ENCODE measurements at regions not wholly inside any gene's neighbourhood (a gene's known extent, or its start where the extent isn't known, plus 50 kb on each side); places are given as distances from the start of the nearest gene placed in this dataset.

GRCh38 chr2:123870206-123870880 is 154.7 kb upstream of the CNTNAP5 start:
- H3K9me3 ChIP-seq (ENCODE audit: insufficient read depth, low read depth, low read length) = no peaks in the 10 kb centered on the region
- no peak for TF ChIP-seq EZH2 (IDR thresholded peaks at IDR 0.05; ENCODE audit: insufficient read depth, low read length)
- no peak for TF ChIP-seq CTCF (IDR thresholded peaks at IDR 0.05; ENCODE audit: insufficient read depth, low read depth, low read length)
- FAIRE-seq (no peak), DNase-seq (ENCODE audit: low read depth) (no peak)
- no peak overlapping the region for H3K4me2 ChIP-seq (ENCODE audit: low read length)
- no peak overlapping the region for H3K27ac ChIP-seq (ENCODE audit: low read depth, low read length)
- Mint-ChIP-seq H3K4me3 (ENCODE audit: unreplicated experiment) (no peak overlapping the region), H3K27ac (ENCODE audit: unreplicated experiment) (no peak overlapping the region), H3K4me1 (ENCODE audit: low read depth, unreplicated experiment) (no peaks in the 10 kb centered on the region), H3K9me3 (ENCODE audit: unreplicated experiment) (no peaks in the 10 kb centered on the region), H3K27me3 (ENCODE audit: low read depth, unreplicated experiment) (no peaks in the 10 kb centered on the region), H3K36me3 (ENCODE audit: low read depth, unreplicated experiment) (no peaks in the 10 kb centered on the region)
- no peaks in the 10 kb centered on the region for H3K27me3 ChIP-seq (ENCODE audit: insufficient read depth, low read length)
- H3K4me1 ChIP-seq (ENCODE audit: insufficient read depth, low read length) = no peaks in the 10 kb centered on the region
- H4K20me1 ChIP-seq (ENCODE audit: insufficient read depth, low read length) = no peaks in the 10 kb centered on the region
- no peak overlapping the region for H2AFZ ChIP-seq (ENCODE audit: low read depth, low read length)
- no peak overlapping the region for H3K9ac ChIP-seq (ENCODE audit: low read length)
- no peaks in the 10 kb centered on the region for H3K36me3 ChIP-seq (ENCODE audit: insufficient read depth, low read length)
- H3K79me2 ChIP-seq (ENCODE audit: insufficient read depth, low read length) = no peaks in the 10 kb centered on the region
- no peak overlapping the region for H3K4me3 ChIP-seq (ENCODE audit: insufficient read depth, low read depth, low read length)

GRCh38 chr2:123870881-123871276 is 154.2 kb upstream of the CNTNAP5 start:
- no peak overlapping the region for H3K27ac ChIP-seq (ENCODE audit: low read depth, low read length)
- no peaks in the 10 kb centered on the region for H3K79me2 ChIP-seq (ENCODE audit: insufficient read depth, low read length)
- Mint-ChIP-seq H3K9me3 (ENCODE audit: unreplicated experiment) (no peaks in the 10 kb centered on the region), H3K36me3 (ENCODE audit: low read depth, unreplicated experiment) (no peaks in the 10 kb centered on the region), H3K4me3 (ENCODE audit: unreplicated experiment) (no peak overlapping the region), H3K27me3 (ENCODE audit: low read depth, unreplicated experiment) (no peaks in the 10 kb centered on the region), H3K4me1 (ENCODE audit: low read depth, unreplicated experiment) (no peaks in the 10 kb centered on the region), H3K27ac (ENCODE audit: unreplicated experiment) (no peak overlapping the region)
- H3K9ac ChIP-seq (ENCODE audit: low read length) = no peak overlapping the region
- DNase-seq (ENCODE audit: low read depth) = no peak
- FAIRE-seq = no peak
- no peak overlapping the region for H2AFZ ChIP-seq (ENCODE audit: low read depth, low read length)
- TF ChIP-seq EZH2 (IDR thresholded peaks at IDR 0.05; ENCODE audit: insufficient read depth, low read length) = no peak
- no peak for TF ChIP-seq CTCF (IDR thresholded peaks at IDR 0.05; ENCODE audit: insufficient read depth, low read depth, low read length)
- H3K27me3 ChIP-seq (ENCODE audit: insufficient read depth, low read length) = no peaks in the 10 kb centered on the region
- H3K4me2 ChIP-seq (ENCODE audit: low read length) = no peak overlapping the region
- H4K20me1 ChIP-seq (ENCODE audit: insufficient read depth, low read length) = no peaks in the 10 kb centered on the region
- H3K9me3 ChIP-seq (ENCODE audit: insufficient read depth, low read depth, low read length) = no peaks in the 10 kb centered on the region
- no peaks in the 10 kb centered on the region for H3K4me1 ChIP-seq (ENCODE audit: insufficient read depth, low read length)
- no peak overlapping the region for H3K4me3 ChIP-seq (ENCODE audit: insufficient read depth, low read depth, low read length)
- H3K36me3 ChIP-seq (ENCODE audit: insufficient read depth, low read length) = no peaks in the 10 kb centered on the region

GRCh38 chr2:123890148-123890547 is 134.9 kb upstream of the CNTNAP5 start:
- Histone ChIP-seq H3K4me2 (ENCODE audit: low read length) (no peak overlapping the region), H3K4me3 (ENCODE audit: insufficient read depth, low read depth, low read length) (no peak overlapping the region), H3K4me1 (ENCODE audit: insufficient read depth, low read length) (no peaks in the 10 kb centered on the region), H4K20me1 (ENCODE audit: insufficient read depth, low read length) (no peaks in the 10 kb centered on the region), H3K27ac (ENCODE audit: low read depth, low read length) (no peak overlapping the region), H3K9ac (ENCODE audit: low read length) (no peak overlapping the region), H3K27me3 (ENCODE audit: insufficient read depth, low read length) (no peaks in the 10 kb centered on the region), H3K9me3 (ENCODE audit: insufficient read depth, low read depth, low read length) (peaks cover 15% of the 10 kb centered on the region), H2AFZ (ENCODE audit: low read depth, low read length) (no peak overlapping the region), H3K79me2 (ENCODE audit: insufficient read depth, low read length) (no peaks in the 10 kb centered on the region), H3K36me3 (ENCODE audit: insufficient read depth, low read length) (no peaks in the 10 kb centered on the region)
- Mint-ChIP-seq H3K4me3 (ENCODE audit: unreplicated experiment) (no peak overlapping the region), H3K27ac (ENCODE audit: unreplicated experiment) (no peak overlapping the region), H3K4me1 (ENCODE audit: low read depth, unreplicated experiment) (no peaks in the 10 kb centered on the region), H3K36me3 (ENCODE audit: low read depth, unreplicated experiment) (peaks cover 2% of the 10 kb centered on the region), H3K27me3 (ENCODE audit: low read depth, unreplicated experiment) (no peaks in the 10 kb centered on the region), H3K9me3 (ENCODE audit: unreplicated experiment) (peaks cover 9% of the 10 kb centered on the region)
- TF ChIP-seq CTCF (IDR thresholded peaks at IDR 0.05; ENCODE audit: insufficient read depth, low read depth, low read length) = no peak
- no peak for TF ChIP-seq EZH2 (IDR thresholded peaks at IDR 0.05; ENCODE audit: insufficient read depth, low read length)
- DNase-seq (ENCODE audit: low read depth) = no peak
- FAIRE-seq = no peak
